NCI-H2029 treated with DMSO at 0.1 percent for 48 hours (cell line): ENCODE measurements at regions not wholly inside any gene's neighbourhood (a gene's known extent, or its start where the extent isn't known, plus 50 kb on each side); places are given as distances from the start of the nearest gene placed in this dataset.
"Not testable (repeated sequence)": the region's sequence is repeated elsewhere in the genome, so short reads cannot be mapped to it uniquely, and the experiment has no call there.

ENCODE experiments used
- DNase-seq: peaks from one replicate; lab custom pipeline; 2025; lab: John Stamatoyannopoulos, UW

DNA sequence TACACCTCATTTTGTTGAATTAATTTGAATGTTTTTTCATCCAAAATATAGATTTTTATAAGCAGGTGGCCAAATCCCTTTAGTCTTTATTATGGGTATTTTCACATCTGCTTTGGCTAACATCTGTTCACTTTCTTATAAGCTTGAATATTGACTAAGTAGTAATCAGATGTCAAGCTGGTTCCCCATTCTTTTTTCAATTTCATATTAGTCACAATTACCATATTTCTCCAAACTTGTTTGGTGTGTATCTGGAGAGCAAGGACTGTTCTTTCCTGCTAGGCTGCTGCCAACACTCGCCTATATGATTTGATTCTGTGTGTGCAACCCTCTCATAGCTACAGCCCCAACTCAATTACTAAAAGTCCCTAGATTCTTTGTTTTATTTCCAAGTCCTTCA, 608.5 kb downstream of the PSAT1 start:
- DNase-seq, result no peak

DNA sequence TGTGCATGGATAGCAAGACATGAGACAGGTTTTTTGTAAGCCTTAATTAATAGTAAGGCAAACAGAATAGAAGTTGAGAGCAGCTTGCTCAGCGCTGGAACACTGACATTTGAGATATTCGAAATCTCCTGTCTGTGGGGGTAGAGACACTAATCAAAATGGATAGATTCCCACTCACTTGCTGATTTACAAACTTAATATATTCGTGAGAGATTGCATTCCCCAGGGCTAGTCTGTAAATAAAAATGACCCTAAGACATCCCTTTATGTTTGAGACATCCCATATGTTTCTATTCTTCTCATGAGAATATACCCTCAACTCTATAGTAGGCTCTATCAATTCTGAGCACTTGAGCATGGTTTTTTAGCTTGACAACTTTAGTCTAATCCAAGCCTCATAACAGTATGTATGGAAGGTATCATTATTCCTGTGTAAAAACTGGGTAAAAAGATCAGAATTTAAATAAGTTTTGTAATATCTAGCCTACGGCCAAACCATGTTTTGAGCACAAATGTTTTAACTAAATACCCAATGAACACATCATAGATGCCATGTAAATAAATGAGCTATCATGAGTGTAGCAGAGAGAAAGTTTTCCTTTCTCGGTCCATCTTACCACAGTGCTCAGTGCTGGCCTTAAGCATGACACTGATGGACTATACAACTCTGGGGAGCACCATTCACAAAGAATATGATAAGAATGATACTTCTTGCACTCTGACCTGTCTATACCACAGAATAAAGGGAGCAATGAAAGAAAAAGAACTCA, 609.2 kb downstream of the PSAT1 start:
- no peak for DNase-seq

DNA sequence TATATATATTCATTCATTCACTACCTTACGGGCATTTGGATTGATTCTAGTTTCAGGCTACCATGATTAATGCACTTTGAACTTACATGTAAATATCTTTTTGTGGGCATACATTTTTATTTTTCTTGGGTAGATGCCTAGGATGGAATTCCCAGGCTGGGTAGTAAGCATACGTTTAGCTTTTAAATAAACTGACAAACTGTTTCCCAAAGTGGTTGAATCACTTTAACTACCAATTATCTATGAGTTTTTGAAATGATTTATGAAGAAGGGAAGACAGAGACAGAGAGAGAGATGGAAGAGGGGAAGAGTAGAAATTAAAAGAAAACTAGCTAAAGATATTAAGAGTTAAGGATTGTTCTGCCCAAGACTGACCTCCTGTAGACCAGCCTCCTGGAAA, 612.6 kb downstream of the PSAT1 start:
- DNase-seq, result no peak

DNA sequence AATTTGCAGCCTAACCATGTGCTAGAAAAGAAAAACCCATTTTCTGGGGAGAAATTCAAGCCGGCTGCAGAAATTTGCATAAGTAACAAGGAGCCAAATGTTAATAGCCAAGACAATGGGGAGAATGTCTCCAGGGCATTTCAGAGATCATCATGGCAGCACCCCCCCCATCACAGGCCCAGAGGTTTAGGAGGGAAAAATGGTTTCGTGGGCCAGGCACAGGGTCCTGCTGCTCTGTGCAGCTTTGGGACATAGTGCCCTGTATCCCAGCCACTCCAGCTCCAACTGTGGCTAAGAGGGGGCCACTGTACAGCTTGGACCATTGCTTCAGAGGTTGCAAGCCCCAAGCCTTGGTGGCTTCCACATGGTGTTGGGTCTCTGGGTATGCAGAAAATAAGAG, 620.0 kb downstream of the PSAT1 start:
- not testable (repeated sequence) for DNase-seq

DNA sequence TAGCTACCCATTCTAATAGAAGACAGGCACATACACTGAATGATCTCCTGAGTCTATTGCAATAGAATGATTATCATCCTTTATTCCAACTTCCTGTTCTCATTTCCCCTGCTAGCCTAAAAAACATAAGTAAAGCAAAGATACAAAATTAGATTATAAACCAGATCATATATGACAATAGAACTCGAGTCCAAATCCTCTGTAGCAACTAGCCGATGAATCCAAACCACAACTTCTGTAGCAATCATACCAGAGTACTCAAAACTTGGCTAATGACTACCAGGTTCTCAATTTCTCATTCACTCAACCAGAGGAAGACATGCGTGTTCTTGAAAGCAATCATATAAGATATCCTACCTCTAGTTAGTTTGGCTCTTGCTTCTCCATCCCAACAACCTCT, 622.1 kb downstream of the PSAT1 start:
- no peak for DNase-seq

DNA sequence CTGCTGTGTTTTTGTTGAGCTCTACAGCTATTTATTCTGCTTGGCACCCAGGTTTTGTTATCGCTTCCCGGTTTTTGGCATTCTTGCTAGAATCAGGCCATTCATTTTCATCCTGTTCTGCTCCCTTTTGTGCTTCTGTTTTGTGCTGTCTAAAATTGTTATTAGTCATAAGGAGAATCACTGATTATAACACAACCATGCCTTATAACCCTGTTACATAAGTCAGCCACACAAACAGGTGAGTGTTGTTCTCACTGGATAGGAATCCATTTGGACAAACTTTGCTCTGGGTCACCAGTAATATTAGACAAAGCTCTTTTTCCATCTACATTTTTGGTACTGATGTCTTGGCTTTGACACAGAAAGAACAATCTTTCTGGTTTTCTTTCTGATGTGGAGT, 622.8 kb downstream of the PSAT1 start:
- DNase-seq, result no peak

DNA sequence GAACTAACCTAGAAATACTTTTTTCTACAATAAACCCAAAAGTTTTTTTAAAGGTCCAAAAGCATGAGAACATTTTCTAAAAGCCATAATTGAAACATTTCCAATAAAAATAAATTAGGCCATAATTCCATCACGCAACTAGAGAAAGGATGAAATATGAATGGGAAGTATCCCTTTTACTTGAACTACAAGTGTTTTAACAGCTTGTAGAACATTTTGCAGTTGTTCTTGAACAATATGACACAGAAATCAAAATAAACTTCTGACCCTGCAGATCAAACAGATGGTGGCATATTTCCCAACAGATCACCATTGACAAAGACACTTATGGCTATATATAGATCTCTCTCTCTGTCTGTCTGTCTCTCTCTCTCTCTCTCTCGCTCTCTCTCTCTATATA, 624.4 kb downstream of the PSAT1 start:
- no peak for DNase-seq

DNA sequence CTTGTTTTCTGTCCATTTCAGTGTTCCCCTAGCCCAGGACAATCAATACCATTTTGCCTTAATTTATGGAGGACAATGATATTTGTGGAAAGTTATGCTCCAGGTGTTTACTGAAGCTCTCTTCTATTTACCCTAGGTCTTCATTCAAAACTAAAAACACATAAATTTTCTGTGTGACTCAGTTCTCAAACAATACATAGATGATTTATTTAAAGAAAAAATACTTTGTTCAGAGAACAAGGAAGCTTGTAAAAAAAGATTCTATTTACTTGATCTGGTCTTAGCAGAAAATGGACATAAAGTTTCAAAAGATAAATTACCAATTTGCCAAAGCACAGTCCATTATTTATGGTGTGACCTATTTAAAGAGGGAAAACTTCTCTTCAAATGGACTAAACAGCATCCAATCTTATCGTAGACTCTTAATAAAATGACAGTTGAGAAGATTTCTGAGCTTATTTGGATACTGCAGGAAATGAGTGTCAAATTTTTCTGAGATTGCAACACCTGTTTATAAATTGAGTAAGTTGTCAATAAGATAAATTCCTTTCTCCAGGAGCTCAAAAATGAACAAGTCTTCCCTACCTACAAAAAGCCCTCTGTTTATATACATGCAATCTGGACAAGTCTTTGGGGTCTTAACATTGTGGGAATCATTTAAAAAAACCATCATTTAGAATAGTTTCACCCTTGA, 627.2 kb downstream of the PSAT1 start:
- no peak for DNase-seq

DNA sequence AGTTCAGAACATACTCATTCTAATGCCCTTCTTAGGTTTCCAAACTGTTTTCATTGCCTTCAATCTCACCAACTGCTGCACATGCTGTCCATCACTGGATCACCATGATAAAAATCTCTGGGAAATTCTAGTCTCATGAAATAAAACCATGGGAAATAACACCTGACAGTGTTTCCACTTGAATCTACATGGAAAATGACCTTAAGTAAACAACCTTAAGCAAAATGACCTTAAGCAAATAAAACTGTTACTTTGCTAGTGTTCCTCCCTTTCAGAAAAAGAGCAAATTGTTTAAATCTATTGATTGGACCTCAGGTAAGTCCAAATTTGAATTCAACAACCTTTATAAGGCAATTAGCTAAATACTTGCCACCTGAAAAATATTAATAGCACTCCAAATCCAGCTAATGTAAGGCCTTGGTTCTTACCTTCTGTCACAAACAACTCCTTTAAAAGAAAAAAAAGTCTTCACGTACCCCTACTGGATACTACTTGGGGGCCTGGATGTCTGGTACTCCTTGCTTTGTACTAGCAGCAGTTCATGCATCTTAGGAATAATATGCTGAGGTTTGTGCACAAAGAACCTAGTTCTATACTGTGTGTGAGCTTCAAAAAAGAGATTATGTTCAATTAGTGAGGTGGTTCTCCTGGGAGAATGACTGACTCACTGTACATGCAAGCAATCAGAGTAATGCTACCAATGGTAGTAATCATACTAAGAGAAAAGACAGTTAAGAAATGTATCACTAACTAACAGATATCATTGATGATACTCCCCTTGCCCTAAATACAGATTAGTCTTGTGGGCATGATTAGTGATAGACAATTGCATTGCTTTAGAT, 630.4 kb downstream of the PSAT1 start:
- no peak for DNase-seq

DNA sequence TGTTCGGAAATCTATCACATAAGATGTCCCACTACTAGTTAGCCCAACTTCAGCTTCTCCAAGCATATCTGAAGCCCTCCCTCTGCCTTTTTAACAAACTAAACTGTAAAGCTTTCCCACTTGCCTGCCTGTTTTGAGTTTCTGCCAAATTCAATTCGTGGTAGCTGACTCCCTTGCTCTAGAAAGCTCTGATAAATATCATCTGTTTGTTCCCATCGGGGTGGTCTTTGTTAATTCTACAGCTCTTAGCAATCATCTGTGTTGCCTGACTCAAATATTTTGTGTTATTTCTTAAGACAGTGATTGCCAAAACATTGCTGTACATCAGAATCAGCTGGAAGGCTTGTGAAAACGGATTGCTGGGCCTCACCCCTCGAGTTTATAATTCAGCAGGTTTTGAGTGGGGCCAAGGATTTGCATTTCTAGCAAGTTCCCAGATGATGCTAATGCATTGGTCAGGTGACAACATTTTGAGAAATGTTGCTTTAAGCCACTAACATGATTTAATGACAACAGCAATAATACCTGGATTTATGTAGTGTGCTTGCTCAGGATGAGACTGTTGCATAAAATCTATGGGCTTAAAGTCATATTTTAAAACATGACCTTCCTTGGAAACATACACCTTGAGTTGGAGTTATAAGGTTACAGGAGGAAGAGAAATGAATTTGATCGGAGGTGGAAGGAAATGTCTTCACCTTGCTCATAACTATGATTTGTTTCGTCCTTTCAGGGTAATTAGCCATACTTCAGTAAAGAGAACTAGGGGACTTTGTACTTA, 631.9 kb downstream of the PSAT1 start:
- no peak for DNase-seq

DNA sequence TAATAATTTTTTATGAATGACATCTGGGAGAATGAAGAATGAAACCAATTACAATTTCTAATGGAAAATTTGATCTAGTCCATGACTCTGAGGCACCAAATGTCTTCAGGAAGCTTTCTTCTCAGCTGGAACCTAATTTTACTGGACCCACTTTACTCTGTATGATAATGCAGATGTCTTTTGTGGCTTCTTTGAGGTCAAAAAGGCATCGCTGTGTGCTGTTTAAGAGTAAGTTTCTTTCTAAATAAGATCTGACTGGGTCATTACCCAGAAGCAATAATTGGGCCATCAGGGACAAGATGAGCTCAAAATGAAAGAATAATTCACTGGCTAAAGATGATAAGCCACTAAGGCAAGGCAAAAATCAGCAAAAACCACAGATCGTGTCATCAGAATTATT, 633.4 kb downstream of the PSAT1 start:
- no peak for DNase-seq

DNA sequence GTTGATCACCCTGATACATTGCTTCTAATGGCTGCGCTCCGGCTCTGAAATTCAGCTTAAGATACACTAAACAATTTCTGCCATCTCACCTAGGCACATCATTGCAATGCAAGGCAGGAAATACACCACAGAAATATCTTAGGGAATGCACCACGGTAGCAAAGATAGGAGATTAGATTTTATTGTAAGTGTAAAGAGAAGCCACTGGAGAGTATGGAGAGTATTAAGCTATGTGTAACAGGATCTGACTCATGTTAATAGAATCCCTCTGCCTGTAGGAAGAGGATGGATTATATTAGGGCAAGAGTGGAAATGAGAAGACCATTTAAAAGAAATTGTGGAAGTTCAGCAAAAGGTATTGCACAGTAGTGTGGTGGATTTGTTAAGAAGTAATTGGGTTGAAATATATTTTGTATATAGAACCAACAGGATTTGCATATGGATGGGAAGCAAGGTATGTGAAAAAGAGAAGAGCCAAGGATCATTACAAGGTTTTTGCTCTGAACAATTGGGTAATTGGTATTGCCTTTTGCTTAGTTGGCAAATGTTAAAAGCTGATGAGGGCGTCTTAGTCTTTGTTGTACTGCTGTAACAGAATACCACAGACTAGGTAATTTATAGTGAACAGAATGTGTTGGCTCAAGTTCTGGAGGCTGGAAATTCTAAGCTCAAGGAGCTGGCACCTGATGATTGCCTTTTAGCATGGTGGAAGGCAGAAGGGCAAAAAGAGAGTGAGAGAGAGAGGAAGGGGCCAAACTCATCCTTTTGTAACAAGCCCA, 636.1 kb downstream of the PSAT1 start:
- DNase-seq, result no peak

DNA sequence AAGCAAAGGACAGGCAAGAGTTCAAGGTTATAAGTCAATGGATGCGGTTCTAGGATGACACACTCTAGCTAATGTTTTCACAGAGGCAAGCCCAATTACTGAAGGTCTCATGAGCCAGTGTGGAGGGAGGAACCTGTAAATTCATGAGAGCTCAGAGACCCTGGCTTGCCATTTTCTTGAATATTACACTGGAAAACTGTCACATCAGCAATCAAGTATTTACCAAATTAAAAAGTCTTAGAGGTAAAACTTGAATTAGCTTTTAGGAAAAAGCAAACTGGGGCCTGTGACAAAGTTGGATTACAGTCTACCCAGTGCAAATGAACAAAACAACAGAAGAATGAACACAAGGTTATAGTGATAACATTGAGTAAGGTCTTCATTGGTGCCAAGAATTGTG, 636.9 kb upstream of the TLE4 start:
- DNase-seq, result no peak

DNA sequence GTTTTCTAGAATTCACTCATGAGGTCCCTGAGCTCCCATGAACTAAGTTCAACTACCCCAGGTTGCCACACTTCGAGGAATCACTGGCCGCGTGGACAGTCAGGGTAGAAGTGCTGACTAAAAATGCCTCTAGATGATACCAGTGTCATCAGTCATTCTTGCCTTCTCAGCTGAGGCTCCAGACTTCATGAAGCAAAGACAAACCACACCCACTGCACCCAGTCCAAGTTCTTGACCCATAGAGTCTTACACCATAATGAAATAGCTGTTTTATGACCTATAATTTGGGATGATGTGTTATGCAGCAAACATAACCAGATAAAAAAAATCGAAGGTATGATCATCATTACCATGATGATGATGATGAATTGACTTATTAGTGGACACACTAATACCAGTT, 632.9 kb upstream of the TLE4 start:
- DNase-seq, result no peak

DNA sequence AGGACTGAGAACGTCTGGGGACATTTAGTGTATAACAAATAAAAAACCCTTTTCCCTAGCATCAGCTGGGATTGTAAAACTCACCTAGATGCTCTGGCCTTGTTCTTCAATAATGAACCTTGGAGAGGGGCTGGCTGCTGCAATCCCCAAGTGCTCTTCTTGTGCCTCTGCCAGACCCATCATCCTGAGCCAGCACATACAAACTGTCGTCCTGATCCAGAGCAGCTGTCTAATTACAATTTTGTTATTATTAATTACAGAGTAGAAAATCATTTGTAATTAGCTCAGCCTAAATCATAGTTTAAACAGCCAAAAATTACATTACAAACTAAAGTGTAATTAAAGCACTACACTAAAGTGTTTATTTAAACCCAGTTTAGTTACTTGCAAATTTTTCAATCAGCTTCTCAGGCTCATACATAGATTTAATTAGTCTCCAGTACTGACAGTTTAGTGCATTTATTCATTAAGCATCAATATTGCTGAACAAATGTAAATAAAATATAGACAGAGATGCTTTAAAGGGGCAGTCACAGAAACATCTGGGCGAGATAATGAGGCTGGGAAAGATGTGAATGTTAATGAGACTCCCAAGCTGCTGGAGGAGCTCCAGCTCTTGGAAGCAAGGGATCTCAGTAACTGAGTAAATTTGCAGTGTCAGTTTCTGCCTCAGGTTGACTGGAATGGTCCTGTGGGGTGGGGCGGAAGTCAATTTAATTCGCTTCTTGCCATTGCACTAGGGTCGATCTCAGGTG, 632.3 kb upstream of the TLE4 start:
- no peak for DNase-seq

DNA sequence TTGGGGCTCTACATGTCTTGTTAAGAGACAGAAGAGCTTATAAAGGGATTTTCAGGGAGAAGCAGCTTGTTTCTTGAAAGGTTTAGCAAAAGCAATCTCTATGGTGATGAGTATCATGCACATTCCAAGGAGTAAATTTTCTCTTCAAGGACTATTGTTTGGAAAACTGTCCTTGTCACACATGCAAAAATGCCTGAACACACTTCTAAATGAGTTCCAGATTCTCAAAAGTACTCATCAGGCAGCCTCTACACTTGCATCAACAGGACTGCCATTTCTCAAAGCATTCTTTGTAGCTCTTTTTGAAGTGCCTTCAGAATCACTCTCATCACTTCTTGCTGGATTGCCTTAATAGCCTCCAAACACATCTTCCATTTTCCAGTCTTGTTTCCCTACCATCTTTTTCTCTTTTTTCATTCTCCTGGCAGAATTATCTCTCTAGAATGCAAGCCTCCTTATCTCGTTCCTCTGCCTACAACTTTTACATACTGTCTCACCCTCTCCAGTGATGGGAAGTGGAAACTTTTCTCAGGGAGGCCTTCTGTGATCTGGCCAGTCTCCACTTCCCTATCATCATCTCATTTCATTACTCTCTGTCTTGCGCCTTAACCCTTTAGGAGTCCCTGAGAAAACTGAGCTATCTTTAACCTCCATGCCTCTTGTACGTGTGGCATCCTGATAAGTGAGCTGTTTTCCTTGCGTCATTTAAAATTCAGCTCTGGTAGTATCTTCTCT, 631.5 kb upstream of the TLE4 start:
- no peak for DNase-seq

DNA sequence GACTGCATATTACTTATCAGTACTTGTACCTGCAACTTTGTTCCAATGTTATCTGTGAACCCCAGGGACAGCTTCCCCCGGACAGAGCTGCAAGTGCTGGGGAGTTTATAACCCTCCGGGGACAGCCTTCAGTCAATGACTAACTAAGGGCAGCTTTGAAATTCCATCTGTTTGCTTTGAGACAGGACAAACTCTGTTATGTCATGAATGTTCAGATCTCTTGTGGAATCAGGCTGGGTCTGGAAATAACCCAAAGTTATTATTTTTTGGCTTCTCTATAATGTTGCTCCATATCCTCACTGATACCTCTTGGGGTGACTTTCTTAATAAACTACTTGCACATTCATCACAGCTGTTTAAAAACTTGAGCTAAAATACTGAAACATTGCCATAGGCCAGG, 617.5 kb upstream of the TLE4 start:
- DNase-seq, result no peak

DNA sequence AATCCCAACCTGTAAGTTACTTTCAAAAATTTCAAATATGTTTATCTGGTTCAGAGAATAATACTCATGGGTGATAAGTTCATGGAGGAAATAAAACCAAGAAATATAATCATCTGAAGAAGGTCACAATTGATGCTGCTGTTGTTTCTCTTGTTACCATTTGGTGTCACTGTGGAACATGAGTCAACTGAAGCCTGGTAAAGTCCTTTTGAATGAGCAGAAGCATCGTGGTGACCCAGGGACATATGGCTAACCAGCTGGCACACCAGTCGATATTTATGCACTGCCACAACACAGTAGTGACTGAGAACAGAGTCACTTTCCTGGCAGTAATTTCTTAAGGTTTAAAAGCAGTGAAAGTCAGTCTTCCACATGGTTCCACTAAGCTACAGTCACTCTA, 612.9 kb upstream of the TLE4 start:
- DNase-seq, result no peak

DNA sequence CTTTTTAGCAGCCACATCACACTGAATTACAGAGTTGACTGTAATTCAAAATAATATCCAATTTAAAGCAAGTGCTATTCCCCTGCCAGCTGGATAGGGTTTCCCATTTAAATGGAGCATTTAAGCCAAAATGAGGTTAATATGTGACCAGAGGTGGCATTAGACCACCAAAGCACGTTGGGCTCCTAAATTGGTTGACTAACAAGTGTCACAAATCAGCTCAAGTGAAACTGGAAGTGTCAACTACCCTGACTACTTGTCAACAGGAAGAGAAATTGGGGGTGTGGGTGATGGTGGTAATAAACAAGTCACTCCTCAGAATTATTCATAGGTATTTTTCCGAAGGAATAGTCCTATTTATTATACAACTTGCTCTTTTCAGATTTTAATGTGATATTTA, 609.6 kb upstream of the TLE4 start:
- DNase-seq, result no peak

DNA sequence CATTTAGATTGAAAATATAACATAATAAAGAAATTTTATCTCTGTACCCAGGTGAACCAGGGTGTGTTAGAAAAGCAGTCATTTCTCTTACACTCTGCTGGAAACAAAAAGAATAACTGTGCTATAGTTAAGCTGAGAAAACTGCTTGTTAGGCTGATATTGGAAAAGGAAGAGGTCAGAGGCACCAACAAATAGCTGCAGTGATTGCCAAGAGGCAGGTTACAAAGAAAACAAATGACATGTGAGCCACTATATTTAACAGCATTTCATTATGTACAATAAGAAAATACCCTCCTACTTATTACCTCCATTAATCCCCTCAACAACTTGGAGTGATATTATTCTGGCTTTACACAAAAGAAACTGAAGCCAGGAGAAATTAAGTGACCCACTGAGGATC, 607.9 kb upstream of the TLE4 start:
- no peak for DNase-seq
